Vagina (tissue), 2 donors: ENCODE measurements at regions not wholly inside any gene's neighbourhood (a gene's known extent, or its start where the extent isn't known, plus 50 kb on each side); places are given as distances from the start of the nearest gene placed in this dataset.
"Not testable (repeated sequence)": the region's sequence is repeated elsewhere in the genome, so short reads cannot be mapped to it uniquely, and the experiment has no call there.

Source experiments
- DNase-seq, 2 donors: peaks; one replicate each; pipeline ENCODE4 v3.0.0-alpha.2; 2017; ENCODE audit errors: extremely low spot score in 2 of 2
- H3K27ac ChIP-seq: fragments of 200-600 bp; sonication (generic); one replicate; pipeline ENCODE4 v1.5.1; 2019
- H3K27me3 ChIP-seq: fragments of 200-600 bp; sonication (generic); one replicate; pipeline ENCODE4 v1.5.1; 2019
- H3K36me3 ChIP-seq, 2 donors: fragments of 200-600 bp; sonication (generic); one replicate each; pipeline ENCODE4 v1.5.1; 2017 to 2019
- H3K4me1 ChIP-seq: fragments of 200-600 bp; sonication (generic); one replicate; pipeline ENCODE4 v1.5.1; 2019
- H3K4me3 ChIP-seq, 2 donors: fragments of 200-600 bp; sonication (generic); 1 replicate in 1 of 2; 2 replicates in 1 of 2; pipeline ENCODE4 v1.5.1; 2016 to 2019
- H3K9me3 ChIP-seq: fragments of 200-600 bp; sonication (generic); one replicate; pipeline ENCODE4 v1.5.1; 2019
- POLR2A ChIP-seq, 2 donors: fragments of 450-650 bp; IDR thresholded peaks; one replicate each; pipeline ENCODE4 v1.6.1; 2017; ENCODE audit warnings: antibody characterized with exemption in 2 of 2, mild to moderate bottlenecking in 2 of 2, moderate library complexity in 2 of 2
- POLR2AphosphoS5 ChIP-seq, 2 donors: sonication (generic); formaldehyde crosslinking; IDR thresholded peaks; one replicate each; pipeline ENCODE4 v1.9.0; 2017; ENCODE audit warnings: antibody characterized with exemption in 2 of 2, mild to moderate bottlenecking in 2 of 2, low read depth in 1 of 2; ENCODE audit not compliant: insufficient read depth in 1 of 2
- intact Hi-C: fragments of 100-400 bp; cut with DNase I; formaldehyde crosslinking; loops from one replicate; pipeline ENCODE4 v1.15.1; 2023
- TF ChIP-seq, protein P1 (sequence below), 3 experiments: fragments of 450-650 bp in 2 of 3; fragments of 200-600 bp in 1 of 3; sonication (generic) in 1 of 3; IDR thresholded peaks; one replicate each; pipeline ENCODE4 v1.5.1; 2017 to 2019; ENCODE audit warnings: antibody characterized with exemption in 3 of 3, mild to moderate bottlenecking in 2 of 3, moderate library complexity in 2 of 3

DNA sequence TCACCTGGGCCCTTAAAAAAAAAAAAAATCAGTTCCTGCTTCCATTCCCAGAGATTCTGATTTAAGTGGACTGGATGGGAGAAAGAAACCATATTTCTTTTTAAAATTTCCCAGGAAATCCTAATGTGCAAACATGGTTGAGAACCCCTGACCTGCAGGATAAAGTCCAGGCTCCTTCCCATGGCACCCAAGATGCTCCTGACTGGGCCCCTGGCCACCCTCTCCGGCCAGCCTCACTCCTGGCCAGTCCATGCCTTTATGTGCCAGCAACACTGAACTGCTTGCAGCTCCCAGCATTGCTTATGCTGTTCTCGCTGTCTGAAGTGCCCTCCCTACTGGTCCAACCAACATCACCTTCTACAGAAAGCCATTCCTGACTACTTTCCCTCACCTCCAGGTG, 93.9 kb downstream of the TEX35 start:
- H3K36me3 ChIP-seq: no peaks in the 10 kb centered on the region
- no peak overlapping the region for H3K27ac ChIP-seq
- H3K4me3 ChIP-seq: no peak overlapping the region
- intact Hi-C loops: no loop called here
- H3K4me1 ChIP-seq: no peaks in the 10 kb centered on the region
- TF ChIP-seq POLR2A (IDR thresholded peaks at IDR 0.05) (no peak), POLR2AphosphoS5 (IDR thresholded peaks at IDR 0.05; ENCODE audit: insufficient read depth in 1 of 2, low read depth in 1 of 2) (no peak)
- TF ChIP-seq, protein P1, sequence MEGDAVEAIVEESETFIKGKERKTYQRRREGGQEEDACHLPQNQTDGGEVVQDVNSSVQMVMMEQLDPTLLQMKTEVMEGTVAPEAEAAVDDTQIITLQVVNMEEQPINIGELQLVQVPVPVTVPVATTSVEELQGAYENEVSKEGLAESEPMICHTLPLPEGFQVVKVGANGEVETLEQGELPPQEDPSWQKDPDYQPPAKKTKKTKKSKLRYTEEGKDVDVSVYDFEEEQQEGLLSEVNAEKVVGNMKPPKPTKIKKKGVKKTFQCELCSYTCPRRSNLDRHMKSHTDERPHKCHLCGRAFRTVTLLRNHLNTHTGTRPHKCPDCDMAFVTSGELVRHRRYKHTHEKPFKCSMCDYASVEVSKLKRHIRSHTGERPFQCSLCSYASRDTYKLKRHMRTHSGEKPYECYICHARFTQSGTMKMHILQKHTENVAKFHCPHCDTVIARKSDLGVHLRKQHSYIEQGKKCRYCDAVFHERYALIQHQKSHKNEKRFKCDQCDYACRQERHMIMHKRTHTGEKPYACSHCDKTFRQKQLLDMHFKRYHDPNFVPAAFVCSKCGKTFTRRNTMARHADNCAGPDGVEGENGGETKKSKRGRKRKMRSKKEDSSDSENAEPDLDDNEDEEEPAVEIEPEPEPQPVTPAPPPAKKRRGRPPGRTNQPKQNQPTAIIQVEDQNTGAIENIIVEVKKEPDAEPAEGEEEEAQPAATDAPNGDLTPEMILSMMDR (IDR thresholded peaks at IDR 0.05): no peak
- no peaks in the 10 kb centered on the region for H3K27me3 ChIP-seq
- no peaks in the 10 kb centered on the region for H3K9me3 ChIP-seq
- DNase-seq: no peak

DNA sequence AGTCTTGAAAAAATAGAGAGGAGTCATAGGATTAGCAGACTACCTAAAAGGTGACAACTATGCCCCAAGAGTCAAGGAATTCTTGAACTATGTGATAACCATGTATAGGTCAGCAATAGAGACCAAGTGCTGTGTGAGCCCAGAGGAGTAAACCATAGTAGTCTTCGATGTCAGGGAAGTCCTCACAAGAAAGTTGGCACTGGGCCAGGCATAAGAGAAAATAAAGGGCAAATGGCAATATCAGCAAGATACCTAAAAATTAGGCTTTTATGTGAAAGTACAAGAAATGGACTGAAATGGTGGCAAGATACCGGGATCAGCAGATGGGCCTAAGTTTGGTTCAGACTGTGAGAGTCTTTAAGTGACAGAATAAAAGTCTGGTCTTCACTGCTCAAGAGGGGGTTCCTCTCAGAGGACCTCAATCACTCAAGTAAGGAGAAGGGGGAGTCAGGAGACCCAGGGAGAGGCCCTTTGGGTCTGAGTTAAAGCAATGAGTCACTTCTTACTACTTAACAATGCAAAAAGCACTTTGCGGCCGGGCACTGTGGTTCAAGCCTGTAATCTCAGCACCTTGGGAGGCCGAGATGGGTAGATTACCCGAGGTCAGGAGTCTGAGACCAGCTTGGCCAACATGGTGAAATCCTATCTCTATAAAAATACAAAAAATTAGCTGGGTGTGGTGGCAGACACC, 95.0 kb downstream of the TEX35 start:
- DNase-seq: no peak
- Histone ChIP-seq H3K27me3 (no peaks in the 10 kb centered on the region), H3K27ac (no peak overlapping the region), H3K36me3 (no peaks in the 10 kb centered on the region), H3K4me3 (no peak overlapping the region), H3K9me3 (no peaks in the 10 kb centered on the region), H3K4me1 (no peaks in the 10 kb centered on the region)
- TF ChIP-seq POLR2A (IDR thresholded peaks at IDR 0.05) (no peak), POLR2AphosphoS5 (IDR thresholded peaks at IDR 0.05; ENCODE audit: insufficient read depth in 1 of 2, low read depth in 1 of 2) (no peak)
- TF ChIP-seq, protein P1 (IDR thresholded peaks at IDR 0.05): no peak
- intact Hi-C loops: loop anchor here (2.0 kb wide), 1 partner anchor 17 kb away; no protein-coding TSS in a partner anchor

DNA sequence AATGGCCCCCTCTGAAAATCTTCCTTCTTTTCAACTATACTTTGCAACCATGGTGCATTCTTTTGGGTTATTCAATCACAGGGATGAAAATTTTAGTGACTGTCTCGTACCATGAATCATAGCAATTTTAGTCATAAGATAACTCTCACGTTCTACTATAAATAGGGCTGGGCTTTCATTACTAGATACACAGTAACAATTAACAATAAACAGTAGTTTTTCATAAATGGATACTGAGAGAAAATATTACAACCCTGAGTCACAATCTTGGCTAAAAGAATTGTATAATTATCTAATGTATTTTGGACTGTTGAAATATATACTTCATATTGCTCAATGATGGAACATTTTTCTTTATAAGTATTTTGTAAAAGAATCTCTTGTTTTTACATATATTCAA, 96.1 kb downstream of the TEX35 start:
- H3K4me1 ChIP-seq: no peaks in the 10 kb centered on the region
- H3K9me3 ChIP-seq: no peaks in the 10 kb centered on the region
- no peaks in the 10 kb centered on the region for H3K27me3 ChIP-seq
- H3K27ac ChIP-seq: no peak overlapping the region
- no peak for DNase-seq
- no peak overlapping the region for H3K4me3 ChIP-seq
- intact Hi-C loops: loop anchor here (2.0 kb wide), 1 partner anchor 16 kb away; no protein-coding TSS in a partner anchor
- H3K36me3 ChIP-seq: no peaks in the 10 kb centered on the region
- no peak for TF ChIP-seq POLR2A (IDR thresholded peaks at IDR 0.05)
- no peak for TF ChIP-seq POLR2AphosphoS5 (IDR thresholded peaks at IDR 0.05; ENCODE audit: insufficient read depth in 1 of 2, low read depth in 1 of 2)
- TF ChIP-seq, protein P1 (IDR thresholded peaks at IDR 0.05): no peak

DNA sequence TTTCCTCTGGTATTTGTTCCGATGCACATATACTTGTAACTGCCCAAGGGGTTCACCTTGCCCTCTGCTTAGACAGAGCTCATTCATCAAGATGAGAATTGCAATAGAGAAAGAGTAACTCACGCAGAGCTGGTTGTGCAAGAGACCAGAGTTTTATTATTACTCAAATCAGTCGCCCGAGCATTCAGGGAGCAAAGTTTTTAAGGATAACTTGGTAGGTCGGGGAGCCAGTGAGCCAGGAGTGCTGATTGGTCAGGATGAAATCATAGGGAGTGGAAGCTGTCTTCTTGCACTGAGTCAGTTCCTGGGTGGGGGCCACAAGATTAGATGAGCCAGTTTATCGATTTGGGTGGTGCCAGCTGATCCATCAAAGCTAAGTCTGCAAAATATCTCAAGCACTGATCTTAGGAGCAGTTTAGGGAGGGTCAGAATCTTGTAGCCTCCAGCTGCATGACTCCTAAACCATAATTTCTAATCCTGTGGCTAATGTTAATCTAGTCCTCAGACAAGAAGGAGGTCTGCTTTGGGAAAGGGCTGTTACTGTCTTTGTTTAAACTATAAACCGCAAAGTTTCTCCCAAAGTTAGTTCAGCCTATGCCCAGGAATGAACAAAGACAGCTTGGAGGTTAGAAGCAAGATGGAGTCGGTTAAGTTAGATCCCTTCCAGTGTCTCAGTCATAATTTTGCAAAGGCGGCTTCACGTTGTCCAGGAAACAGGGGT, 97.9 kb downstream of the TEX35 start:
- H3K4me3 ChIP-seq, intact Hi-C loops, H3K36me3 ChIP-seq, DNase-seq, H3K27ac ChIP-seq, H3K9me3 ChIP-seq, H3K4me1 ChIP-seq, H3K27me3 ChIP-seq: not testable (repeated sequence)

DNA sequence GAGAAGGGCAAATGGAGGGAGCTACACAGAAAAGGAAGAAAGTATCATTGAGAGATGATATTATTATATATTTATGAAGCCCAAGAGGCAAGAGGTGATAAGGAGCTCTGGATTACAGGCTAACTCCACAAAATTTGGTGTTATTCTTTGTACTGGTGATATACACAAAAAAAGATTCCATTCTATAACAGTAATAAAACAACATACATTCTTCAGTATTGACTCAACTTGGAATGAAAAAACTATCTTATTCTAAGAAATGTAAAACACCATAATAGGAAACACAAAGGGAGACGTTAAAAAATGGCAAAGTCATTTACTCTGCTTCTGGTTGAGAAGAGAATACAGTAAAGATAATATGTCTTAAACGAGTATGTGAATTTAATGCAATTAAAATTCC, 99.4 kb downstream of the TEX35 start:
- H3K4me1 ChIP-seq: no peaks in the 10 kb centered on the region
- DNase-seq: no peak
- intact Hi-C loops: no loop called here
- no peak overlapping the region for H3K4me3 ChIP-seq
- no peaks in the 10 kb centered on the region for H3K27me3 ChIP-seq
- H3K27ac ChIP-seq: no peak overlapping the region
- no peaks in the 10 kb centered on the region for H3K9me3 ChIP-seq
- no peaks in the 10 kb centered on the region for H3K36me3 ChIP-seq
- TF ChIP-seq, protein P1 (IDR thresholded peaks at IDR 0.05): no peak
- no peak for TF ChIP-seq POLR2A (IDR thresholded peaks at IDR 0.05)
- no peak for TF ChIP-seq POLR2AphosphoS5 (IDR thresholded peaks at IDR 0.05; ENCODE audit: insufficient read depth in 1 of 2, low read depth in 1 of 2)
